ENCODE measurements at regions not wholly inside any gene's neighbourhood (a gene's known extent, or its start where the extent isn't known, plus 50 kb on each side); places are given as distances from the start of the nearest gene placed in this dataset.

- TF ChIP-seq POLR2A (IDR thresholded peaks at IDR 0.05) (no peak), CTCF (IDR thresholded peaks at IDR 0.05) (no peak)
These were observed 308.3 kb downstream of the NR2F2 start for GRCh38 chr15:96638793-96639192.

All from tibial nerve (tissue), 3 donors.